GM12878 (cell line): ENCODE measurements at regions not wholly inside any gene's neighbourhood (a gene's known extent, or its start where the extent isn't known, plus 50 kb on each side); places are given as distances from the start of the nearest gene placed in this dataset.

Source experiments
- ATAC-seq: fragments of 200-7000 bp; cut with Tn5 transposase; 3 replicates; pipeline ENCODE4 v1.9.1; 2020; ENCODE audit warnings: mild to moderate bottlenecking, moderate library complexity
- BruUV-seq: library from RNA; stranded (reverse); fragments of 400-500 nt; replicated peaks from 2 replicates; lab custom pipeline; 2021; lab: Mats Ljungman, UMichigan
- CTCF ChIA-PET: fragments of 300-600 bp; sonication (Branson Sonifier 250); formaldehyde crosslinking; extraction: SDS; loops from one replicate; lab custom pipeline; 2021; ENCODE audit warnings: inconsistent platforms; lab: Yijun Ruan, JAX
- POLR2A ChIA-PET: fragments of 350-600 bp; formaldehyde crosslinking; extraction: SDS; loops from one replicate; lab custom pipeline; 2021; ENCODE audit warnings: inconsistent platforms; lab: Charles Lee
- RAD21 ChIA-PET: fragments of 300-600 bp; sonication (Branson Sonifier 250); formaldehyde crosslinking; loops from one replicate; lab custom pipeline; 2023; ENCODE audit warnings: antibody characterized with exemption; ENCODE audit not compliant: unreplicated experiment; lab: Charles Lee
- SMC1A ChIA-PET: fragments of 300-600 bp; sonication (Branson Sonifier 250); formaldehyde crosslinking; loops from one replicate; lab custom pipeline; 2023; ENCODE audit not compliant: unreplicated experiment, uncharacterized antibody; lab: Charles Lee
- DNase-seq: peaks from one replicate; pipeline ENCODE4 v3.0.0-alpha.2; 2011; ENCODE audit warnings: low read depth, low spot score
- FAIRE-seq: peaks from 3 replicates; lab custom pipeline; 2011; peaks lifted over from hg19 to GRCh38; lab: Jason Lieb, UNC
- H2AFZ ChIP-seq: 2 replicates; pipeline ENCODE4 v1.6.0; 2011; ENCODE audit warnings: low read depth, low read length, control low read depth; ENCODE audit not compliant: control insufficient read depth
- H3K27ac ChIP-seq: 2 replicates; pipeline ENCODE4 v1.5.1; 2011; ENCODE audit warnings: control low read depth; ENCODE audit not compliant: control insufficient read depth, insufficient read depth
- H3K27me3 ChIP-seq, 2 experiments: replicated peaks in 1 of 2; 2 replicates each; pipeline versions ENCODE4 v1.6.0 to v1.6.1; 2011; ENCODE audit warnings: low read length in 1 of 2; ENCODE audit not compliant: control insufficient read depth in 2 of 2, insufficient read depth in 2 of 2
- H3K36me3 ChIP-seq, 2 experiments: 2 replicates each; pipeline ENCODE4 v1.5.1; 2011; ENCODE audit warnings: low read length in 1 of 2; ENCODE audit not compliant: control insufficient read depth in 2 of 2, insufficient read depth in 2 of 2
- H3K4me1 ChIP-seq: 2 replicates; pipeline ENCODE4 v1.6.1; 2011; ENCODE audit warnings: mild to moderate bottlenecking, low read length, moderate library complexity, mixed read lengths; ENCODE audit not compliant: control insufficient read depth, insufficient read depth
- H3K4me2 ChIP-seq: 2 replicates; pipeline ENCODE4 v1.6.0; 2011; ENCODE audit warnings: control low read depth; ENCODE audit not compliant: control insufficient read depth, insufficient read depth
- H3K4me3 ChIP-seq: fragments of 200-600 bp; sonication (generic); 2 replicates; pipeline ENCODE4 v1.5.1; 2016
- H3K79me2 ChIP-seq: 2 replicates; pipeline ENCODE4 v1.6.0; 2011; ENCODE audit warnings: low read length; ENCODE audit not compliant: control insufficient read depth, insufficient read depth
- H3K9ac ChIP-seq: 2 replicates; pipeline ENCODE4 v1.8.0; 2011; ENCODE audit warnings: low read length, control low read depth, mixed read lengths; ENCODE audit not compliant: control insufficient read depth, insufficient read depth
- H3K9me3 ChIP-seq: replicated peaks from 3 replicates; pipeline ENCODE4 v1.5.1; 2011; ENCODE audit warnings: mild to moderate bottlenecking, low read length; ENCODE audit not compliant: control insufficient read depth, insufficient read depth
- H4K20me1 ChIP-seq: 2 replicates; pipeline ENCODE4 v1.6.0; 2011; ENCODE audit not compliant: control insufficient read depth, insufficient read depth
- ATF7 ChIP-seq: fragments of 450-650 bp; IDR thresholded peaks from 2 replicates; pipeline ENCODE4 v1.6.1; 2016; ENCODE audit warnings: low read depth, mild to moderate bottlenecking
- BCL11A ChIP-seq: IDR thresholded peaks from 2 replicates; pipeline ENCODE4 v1.6.1; 2011; ENCODE audit warnings: low read depth, low read length
- CHD4 ChIP-seq: fragments of 200-600 bp; sonication (generic); IDR thresholded peaks from 2 replicates; pipeline ENCODE4 v1.6.1; 2016; ENCODE audit warnings: mild to moderate bottlenecking
- ESRRA ChIP-seq: IDR thresholded peaks from 2 replicates; pipeline ENCODE4 v1.6.1; 2012; ENCODE audit warnings: mild to moderate bottlenecking, low read length, improper control_type of control experiment
- FOS ChIP-seq: IDR thresholded peaks from 3 replicates; pipeline ENCODE4 v1.6.1; 2011; ENCODE audit warnings: borderline replicate concordance; ENCODE audit not compliant: insufficient read length; ENCODE audit errors: extremely low read depth
- FOXK2 ChIP-seq: fragments of 450-650 bp; IDR thresholded peaks from 2 replicates; pipeline ENCODE4 v1.6.1; 2017; ENCODE audit warnings: mild to moderate bottlenecking, moderate library complexity
- HDAC2 ChIP-seq: fragments of 200-600 bp; sonication (generic); IDR thresholded peaks from 2 replicates; pipeline ENCODE4 v1.6.1; 2017
- HDAC6 ChIP-seq: fragments of 200-600 bp; sonication (generic); IDR thresholded peaks from one replicate; pipeline ENCODE4 v1.8.0; 2017; ENCODE audit warnings: antibody characterized with exemption; ENCODE audit not compliant: unreplicated experiment
- HSF1 ChIP-seq: fragments of 150-350 bp; IDR thresholded peaks from 2 replicates; pipeline ENCODE4 v1.6.1; 2014; ENCODE audit warnings: mild to moderate bottlenecking, low read depth, low read length
- MAX ChIP-seq: IDR thresholded peaks from 2 replicates; pipeline ENCODE4 v1.6.1; 2012; ENCODE audit warnings: low read depth, low read length, improper control_type of control experiment
- PAX5 ChIP-seq: IDR thresholded peaks from 2 replicates; pipeline ENCODE4 v1.6.1; 2011; ENCODE audit warnings: low read depth, low read length, borderline replicate concordance
- RAD21 ChIP-seq: IDR thresholded peaks from 2 replicates; pipeline ENCODE4 v1.6.1; 2011; ENCODE audit warnings: mild to moderate bottlenecking, low read depth, low read length, moderate library complexity; ENCODE audit not compliant: insufficient read depth
- SMARCA5 ChIP-seq: fragments of 450-650 bp; IDR thresholded peaks from 2 replicates; pipeline ENCODE4 v1.6.1; 2017; ENCODE audit warnings: mild to moderate bottlenecking
- SMC3 ChIP-seq: IDR thresholded peaks from 2 replicates; pipeline ENCODE4 v1.6.1; 2011; ENCODE audit warnings: low read length, improper control_type of control experiment, borderline replicate concordance
- SUZ12 ChIP-seq: fragments of 200-600 bp; sonication (generic); IDR thresholded peaks from one replicate; pipeline ENCODE4 v1.6.1; 2018; ENCODE audit warnings: antibody characterized with exemption, mild to moderate bottlenecking; ENCODE audit not compliant: unreplicated experiment
- ZNF207 ChIP-seq: fragments of 450-650 bp; IDR thresholded peaks from 2 replicates; pipeline ENCODE4 v1.6.1; 2014; ENCODE audit warnings: antibody characterized with exemption, mild to moderate bottlenecking, borderline replicate concordance
- WGBS: methylation state at CpG from one replicate; pipeline ENCODE4 v1.1.6; 2016; ENCODE audit warnings: low lambda C conversion rate; ENCODE audit not compliant: insufficient replicate concordance, insufficient coverage; ENCODE audit errors: missing lambda C conversion rate; 5-methylcytosine and 5-hydroxymethylcytosine counted together
- in situ Hi-C: fragments of 300-500 bp; cut with MboI; formaldehyde crosslinking; loops from 9 replicates; pipeline ENCODE4 v1.14.3; 2018; ENCODE audit warnings: mixed read lengths
- intact Hi-C: fragments of 100-400 bp; cut with micrococcal nuclease; formaldehyde crosslinking; loops from one replicate; pipeline ENCODE4 v1.14.2; 2022; ENCODE audit not compliant: unreplicated experiment

GRCh38 chr20:60116128-60116909 lies 158.1 kb downstream of the CDH26 start (continued):
- TF ChIP-seq ATF7 (no peak), MAX (no peak), ESRRA (no peak), RAD21 (no peak), CHD4 (no peak), PAX5 (no peak)

GRCh38 chr20:60117065-60117464 lies 158.8 kb downstream of the CDH26 start:
- H3K36me3 ChIP-seq: no peaks in the 10 kb centered on the region
- no peaks in the 10 kb centered on the region for H4K20me1 ChIP-seq
- ChIA-PET CTCF (no interaction called here), POLR2A (no interaction called here), RAD21 (no interaction called here), SMC1A (no interaction called here)
- ATAC-seq (no peak), FAIRE-seq (no peak), DNase-seq (no peak)
- H3K9me3 ChIP-seq: no peaks in the 10 kb centered on the region
- 0 out of 4 replicates have a peak, but pooled peaks cover 0 to 4% of the 10 kb centered on the region in 2 experiments for H3K27me3 ChIP-seq
- no peak overlapping the region for H3K4me3 ChIP-seq
- intact Hi-C loops (no loop called here), in situ Hi-C loops (no loop called here)
- WGBS: 8% methylated on average over 7 of the region's 7 CpGs
- H3K4me1 ChIP-seq: no peaks in the 10 kb centered on the region
- no peak overlapping the region for H3K9ac ChIP-seq
- no peak overlapping the region for H3K27ac ChIP-seq
- BruUV-seq: no TSS peak
- TF ChIP-seq BCL11A (no peak), HDAC6 (no peak), ZNF207 (no peak), FOS (no peak), HSF1 (no peak), SMARCA5 (no peak), SUZ12 (no peak), FOXK2 (no peak), SMC3 (no peak), HDAC2 (no peak)
- H2AFZ ChIP-seq: no peak overlapping the region
- H3K79me2 ChIP-seq: no peaks in the 10 kb centered on the region
- no peak overlapping the region for H3K4me2 ChIP-seq
